GM18511 (cell line): ENCODE measurements at regions not wholly inside any gene's neighbourhood (a gene's known extent, or its start where the extent isn't known, plus 50 kb on each side); places are given as distances from the start of the nearest gene placed in this dataset.
"Not testable (repeated sequence)": the region's sequence is repeated elsewhere in the genome, so short reads cannot be mapped to it uniquely, and the experiment has no call there.

ENCODE experiments used
- ATAC-seq: cut with Tn5 transposase; IDR thresholded peaks from one replicate; pipeline ENCODE4 v1.9.1; 2021; ENCODE audit warnings: mild to moderate bottlenecking, moderate library complexity; ENCODE audit not compliant: unreplicated experiment

- not testable (repeated sequence) for ATAC-seq
Observed at GRCh38 chr5:167427641-167428040, 863.8 kb upstream of the WWC1 start.

- no peak for ATAC-seq
Observed at GRCh38 chr5:167440846-167441245, 850.6 kb upstream of the WWC1 start.

- ATAC-seq: no peak
Observed at GRCh38 chr5:167442922-167443321, 848.5 kb upstream of the WWC1 start.

- no peak for ATAC-seq
Observed at GRCh38 chr5:167447466-167448375, 843.7 kb upstream of the WWC1 start.

- no peak for ATAC-seq
Observed at GRCh38 chr5:167448376-167448775, 843.1 kb upstream of the WWC1 start.

- ATAC-seq: no peak
Observed at GRCh38 chr5:167451076-167451475, 840.4 kb upstream of the WWC1 start.

GRCh38 chr5:167452136-167452535 is 839.3 kb upstream of the WWC1 start:
- ATAC-seq: no peak

- no peak for ATAC-seq
Observed at GRCh38 chr5:167453246-167454030, 838.0 kb upstream of the WWC1 start.

GRCh38 chr5:167458412-167458811 is 833.0 kb upstream of the WWC1 start:
- no peak for ATAC-seq

GRCh38 chr5:167460449-167461020 is 830.9 kb upstream of the WWC1 start:
- ATAC-seq: no peak

- ATAC-seq: no peak
Observed at GRCh38 chr5:167463939-167464338, 827.5 kb upstream of the WWC1 start.

- no peak for ATAC-seq
Observed at GRCh38 chr5:167466992-167467391, 824.5 kb upstream of the WWC1 start.

- ATAC-seq: no peak
Observed at GRCh38 chr5:167472566-167473108, 818.8 kb upstream of the WWC1 start.

GRCh38 chr5:167478188-167478587 is 813.3 kb upstream of the WWC1 start:
- ATAC-seq: no peak

GRCh38 chr5:167479779-167480178 is 811.7 kb upstream of the WWC1 start:
- ATAC-seq: no peak

- ATAC-seq: no peak
Observed at GRCh38 chr5:167481345-167481744, 810.1 kb upstream of the WWC1 start.

GRCh38 chr5:167482555-167482954 is 808.9 kb upstream of the WWC1 start:
- ATAC-seq: no peak

- no peak for ATAC-seq
Observed at GRCh38 chr5:167485061-167485774, 806.2 kb upstream of the WWC1 start.

- no peak for ATAC-seq
Observed at GRCh38 chr5:167488371-167488770, 803.1 kb upstream of the WWC1 start.

- no peak for ATAC-seq
Observed at GRCh38 chr5:167489202-167489601, 802.2 kb upstream of the WWC1 start.
